ENCODE measurements at regions not wholly inside any gene's neighbourhood (a gene's known extent, or its start where the extent isn't known, plus 50 kb on each side); places are given as distances from the start of the nearest gene placed in this dataset.

- H3K4me3 ChIP-seq (ENCODE audit: low read depth, low read length): no peak overlapping the region
- no peaks in the 10 kb centered on the region for H3K27me3 ChIP-seq (ENCODE audit: control insufficient read depth, insufficient read depth, low read length)
- H3K36me3 ChIP-seq (ENCODE audit: control insufficient read depth, insufficient read depth, low read length): no peaks in the 10 kb centered on the region
- no peak for TF ChIP-seq CTCF (IDR thresholded peaks at IDR 0.05; ENCODE audit: insufficient read depth, low read length, severe bottlenecking)
- no peak for DNase-seq (ENCODE audit: low read depth)
- no peak for FAIRE-seq
Measured at GRCh38 chr14:27721760-27722159, 1044.8 kb upstream of the FOXG1 start.

- H3K36me3 ChIP-seq (ENCODE audit: control insufficient read depth, insufficient read depth, low read length): no peaks in the 10 kb centered on the region
- FAIRE-seq (no peak), DNase-seq (ENCODE audit: low read depth) (no peak)
- no peak overlapping the region for H3K4me3 ChIP-seq (ENCODE audit: low read depth, low read length)
- TF ChIP-seq CTCF (IDR thresholded peaks at IDR 0.05; ENCODE audit: insufficient read depth, low read length, severe bottlenecking): no peak
- no peaks in the 10 kb centered on the region for H3K27me3 ChIP-seq (ENCODE audit: control insufficient read depth, insufficient read depth, low read length)
Measured at GRCh38 chr14:27725482-27725881, 1041.1 kb upstream of the FOXG1 start.

- TF ChIP-seq CTCF (IDR thresholded peaks at IDR 0.05; ENCODE audit: insufficient read depth, low read length, severe bottlenecking): no peak
- no peak for FAIRE-seq
- no peak overlapping the region for H3K4me3 ChIP-seq (ENCODE audit: low read depth, low read length)
- H3K27me3 ChIP-seq (ENCODE audit: control insufficient read depth, insufficient read depth, low read length): no peaks in the 10 kb centered on the region
- H3K36me3 ChIP-seq (ENCODE audit: control insufficient read depth, insufficient read depth, low read length): no peaks in the 10 kb centered on the region
- DNase-seq (ENCODE audit: low read depth): no peak
Measured at GRCh38 chr14:27727251-27727770, 1039.3 kb upstream of the FOXG1 start.

GRCh38 chr14:27730204-27730603 is 1036.4 kb upstream of the FOXG1 start:
- Histone ChIP-seq H3K27me3 (ENCODE audit: control insufficient read depth, insufficient read depth, low read length) (no peaks in the 10 kb centered on the region), H3K4me3 (ENCODE audit: low read depth, low read length) (no peak overlapping the region), H3K36me3 (ENCODE audit: control insufficient read depth, insufficient read depth, low read length) (no peaks in the 10 kb centered on the region)
- FAIRE-seq: no peak
- no peak for DNase-seq (ENCODE audit: low read depth)
- no peak for TF ChIP-seq CTCF (IDR thresholded peaks at IDR 0.05; ENCODE audit: insufficient read depth, low read length, severe bottlenecking)

- no peak overlapping the region for H3K4me3 ChIP-seq (ENCODE audit: low read depth, low read length)
- FAIRE-seq: no peak
Measured at GRCh38 chr14:27739657-27740156, 1026.9 kb upstream of the FOXG1 start.

More at GRCh38 chr14:27739657-27740156, 1026.9 kb upstream of the FOXG1 start:
- Histone ChIP-seq H3K36me3 (ENCODE audit: control insufficient read depth, insufficient read depth, low read length) (no peaks in the 10 kb centered on the region), H3K27me3 (ENCODE audit: control insufficient read depth, insufficient read depth, low read length) (no peaks in the 10 kb centered on the region)
- no peak for TF ChIP-seq CTCF (IDR thresholded peaks at IDR 0.05; ENCODE audit: insufficient read depth, low read length, severe bottlenecking)
- DNase-seq (ENCODE audit: low read depth): no peak

Measured in bronchial epithelial cell (primary cell).